HTR-8/SVneo (cell line): ENCODE measurements at regions not wholly inside any gene's neighbourhood (a gene's known extent, or its start where the extent isn't known, plus 50 kb on each side); places are given as distances from the start of the nearest gene placed in this dataset.

ENCODE experiments used
- DNase-seq: peaks from one replicate; pipeline ENCODE4 v3.0.0; 2011; ENCODE audit warnings: low spot score, mixed read lengths; ENCODE audit not compliant: insufficient read length
- FAIRE-seq: peaks from 2 replicates; lab custom pipeline; 2011; peaks lifted over from hg19 to GRCh38; lab: Jason Lieb, UNC

DNA sequence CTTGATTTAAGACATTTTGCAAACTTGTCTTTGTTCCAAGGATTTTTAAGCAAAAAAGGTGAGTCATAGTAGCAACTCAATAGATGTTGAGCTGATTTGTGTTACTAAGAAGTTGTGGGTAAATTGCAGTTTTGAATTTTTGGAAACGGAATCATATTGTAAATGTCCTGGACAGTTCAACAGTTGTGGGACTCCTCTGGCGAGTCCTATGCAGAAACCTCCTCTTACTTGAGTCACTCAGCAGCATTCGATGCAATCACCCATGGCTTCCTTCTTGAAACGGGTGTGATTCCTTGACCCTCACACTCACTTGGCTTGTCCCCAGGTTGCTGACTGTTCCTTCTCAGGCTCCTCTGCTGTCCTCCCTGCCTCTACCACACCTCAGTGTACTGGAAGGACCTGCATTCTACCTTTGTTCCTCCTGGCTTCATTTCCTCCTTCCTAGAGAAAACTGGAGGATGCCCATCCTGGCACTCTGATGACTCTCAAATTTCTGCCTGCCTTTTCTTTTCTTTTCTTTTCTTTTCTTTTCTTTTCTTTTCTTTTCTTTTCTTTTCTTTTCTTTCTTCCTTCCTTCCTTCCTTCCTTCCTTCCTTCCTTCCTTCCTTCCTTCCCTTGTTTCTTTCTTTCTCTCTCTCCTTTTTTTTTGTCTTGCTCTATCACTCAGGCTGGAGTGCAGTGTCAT, 52.8 kb upstream of the DGKG start:
- DNase-seq (no peak), FAIRE-seq (no peak)

- no peak for FAIRE-seq
- DNase-seq: no peak
These were observed 51.8 kb upstream of the DGKG start for GRCh38 chr3:186413615-186414415.

GRCh38 chr3:186411994-186412393, 50.0 kb upstream of the DGKG start:
- DNase-seq (no peak), FAIRE-seq (no peak)
